ENCODE measurements at regions not wholly inside any gene's neighbourhood (a gene's known extent, or its start where the extent isn't known, plus 50 kb on each side); places are given as distances from the start of the nearest gene placed in this dataset.

DNA sequence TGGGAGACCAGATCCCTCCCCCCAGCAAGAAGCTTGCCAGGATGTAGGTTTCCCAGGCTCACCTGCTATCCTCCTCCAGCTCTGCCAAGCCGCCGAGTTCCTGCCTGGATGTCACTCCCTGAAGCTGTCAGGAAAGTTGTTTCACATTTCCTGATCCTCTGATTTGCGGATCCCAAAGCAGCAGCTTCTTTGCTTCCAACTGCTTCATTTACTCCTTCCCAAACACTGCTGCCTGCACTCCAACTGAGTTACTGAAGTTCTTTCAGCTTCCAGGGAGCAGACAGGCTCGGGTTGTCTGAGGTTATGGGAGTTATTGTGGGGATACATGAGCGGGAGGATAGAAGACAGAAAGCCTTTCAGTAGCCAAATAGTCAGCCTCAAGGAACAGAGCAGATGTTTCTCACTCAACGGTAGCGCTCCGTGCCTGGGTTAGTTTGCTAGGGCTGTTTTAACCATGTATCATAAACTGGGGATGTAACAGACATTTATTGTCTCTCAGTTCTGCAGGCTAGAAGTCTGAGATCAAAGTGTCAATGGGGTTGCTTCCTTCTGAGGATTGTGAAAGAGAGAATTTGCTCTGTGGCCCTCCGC lies 516.0 kb downstream of the REEP3 start:
- no peaks in the 10 kb centered on the region for H3K9me3 ChIP-seq (ENCODE audit: low read depth, low read length, poor library complexity, severe bottlenecking)
- H3K4me1 ChIP-seq (ENCODE audit: insufficient read depth, low read length, poor library complexity, severe bottlenecking), result no peaks in the 10 kb centered on the region
- DNase-seq (ENCODE audit: low spot score), result no peak
- no peak overlapping the region for H3K27ac ChIP-seq (ENCODE audit: low read depth, low read length, poor library complexity, severe bottlenecking)
- intact Hi-C loops (cut with micrococcal nuclease; ENCODE audit: unreplicated experiment), result loop anchor here (5.0 kb wide), 1 partner anchor 170 kb away; no protein-coding TSS in a partner anchor
- no peaks in the 10 kb centered on the region for H3K36me3 ChIP-seq (ENCODE audit: insufficient read depth, low read length, poor library complexity, severe bottlenecking)
- ChIA-PET CTCF (interaction anchor here (1.7 kb wide), 1 partner anchor 171 kb away, joined by 4 read pairs; no protein-coding TSS in a partner anchor), POLR2A (ENCODE audit: low non-redundant PET) (no interaction called here)
- TF ChIP-seq, protein P1, sequence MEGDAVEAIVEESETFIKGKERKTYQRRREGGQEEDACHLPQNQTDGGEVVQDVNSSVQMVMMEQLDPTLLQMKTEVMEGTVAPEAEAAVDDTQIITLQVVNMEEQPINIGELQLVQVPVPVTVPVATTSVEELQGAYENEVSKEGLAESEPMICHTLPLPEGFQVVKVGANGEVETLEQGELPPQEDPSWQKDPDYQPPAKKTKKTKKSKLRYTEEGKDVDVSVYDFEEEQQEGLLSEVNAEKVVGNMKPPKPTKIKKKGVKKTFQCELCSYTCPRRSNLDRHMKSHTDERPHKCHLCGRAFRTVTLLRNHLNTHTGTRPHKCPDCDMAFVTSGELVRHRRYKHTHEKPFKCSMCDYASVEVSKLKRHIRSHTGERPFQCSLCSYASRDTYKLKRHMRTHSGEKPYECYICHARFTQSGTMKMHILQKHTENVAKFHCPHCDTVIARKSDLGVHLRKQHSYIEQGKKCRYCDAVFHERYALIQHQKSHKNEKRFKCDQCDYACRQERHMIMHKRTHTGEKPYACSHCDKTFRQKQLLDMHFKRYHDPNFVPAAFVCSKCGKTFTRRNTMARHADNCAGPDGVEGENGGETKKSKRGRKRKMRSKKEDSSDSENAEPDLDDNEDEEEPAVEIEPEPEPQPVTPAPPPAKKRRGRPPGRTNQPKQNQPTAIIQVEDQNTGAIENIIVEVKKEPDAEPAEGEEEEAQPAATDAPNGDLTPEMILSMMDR (conservative IDR thresholded peaks at IDR 0.05; ENCODE audit: low read depth, low read length), result no peak
- no peak for TF ChIP-seq EZH2 (IDR thresholded peaks at IDR 0.05; ENCODE audit: borderline replicate concordance, low read depth, low read length, poor library complexity, severe bottlenecking)
- peaks cover 24% of the 10 kb centered on the region for H3K27me3 ChIP-seq (replicated peaks; ENCODE audit: insufficient read depth, low read depth, low read length, poor library complexity)
- BruUV-seq (replicated peaks), result no TSS peak
- no peak overlapping the region for H3K4me3 ChIP-seq (ENCODE audit: low read depth, low read length, poor library complexity, severe bottlenecking)

DNA sequence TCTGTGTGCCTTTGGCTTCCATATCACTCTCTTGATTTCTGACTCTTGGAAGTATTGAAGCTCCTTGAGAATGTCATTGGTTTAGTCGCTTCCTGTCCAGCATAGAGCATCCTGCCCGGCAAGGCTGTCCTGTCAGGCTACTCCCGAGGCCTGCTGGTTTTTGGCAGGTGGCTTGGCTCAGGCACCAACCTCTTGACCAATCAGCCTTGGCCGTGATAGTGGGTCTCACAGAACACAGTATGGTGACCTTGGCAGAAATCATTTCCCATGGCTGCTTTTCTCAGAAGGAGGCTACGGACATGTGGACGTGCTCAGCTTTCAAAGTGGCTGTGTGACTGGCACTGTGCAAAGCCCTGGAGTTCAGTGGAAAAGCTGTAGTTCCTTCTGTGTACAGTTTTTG lies 516.9 kb downstream of the REEP3 start:
- peaks cover 24% of the 10 kb centered on the region for H3K27me3 ChIP-seq (replicated peaks; ENCODE audit: insufficient read depth, low read depth, low read length, poor library complexity)
- DNase-seq (ENCODE audit: low spot score), result no peak
- TF ChIP-seq EZH2 (IDR thresholded peaks at IDR 0.05; ENCODE audit: borderline replicate concordance, low read depth, low read length, poor library complexity, severe bottlenecking), result no peak
- TF ChIP-seq, protein P1 (conservative IDR thresholded peaks at IDR 0.05; ENCODE audit: low read depth, low read length), result no peak
- intact Hi-C loops (cut with micrococcal nuclease; ENCODE audit: unreplicated experiment), result loop anchor here (5.0 kb wide), 1 partner anchor 171 kb away; no protein-coding TSS in a partner anchor
- H3K27ac ChIP-seq (ENCODE audit: low read depth, low read length, poor library complexity, severe bottlenecking), result no peak overlapping the region
- H3K36me3 ChIP-seq (ENCODE audit: insufficient read depth, low read length, poor library complexity, severe bottlenecking), result no peaks in the 10 kb centered on the region
- no peak overlapping the region for H3K4me3 ChIP-seq (ENCODE audit: low read depth, low read length, poor library complexity, severe bottlenecking)
- ChIA-PET POLR2A (ENCODE audit: low non-redundant PET) (no interaction called here), CTCF (interaction anchor here (0.6 kb wide), 1 partner anchor 238 kb away, joined by 5 read pairs; no protein-coding TSS in a partner anchor)
- H3K9me3 ChIP-seq (ENCODE audit: low read depth, low read length, poor library complexity, severe bottlenecking), result no peaks in the 10 kb centered on the region
- no peaks in the 10 kb centered on the region for H3K4me1 ChIP-seq (ENCODE audit: insufficient read depth, low read length, poor library complexity, severe bottlenecking)
- no TSS peak for BruUV-seq (replicated peaks)

DNA sequence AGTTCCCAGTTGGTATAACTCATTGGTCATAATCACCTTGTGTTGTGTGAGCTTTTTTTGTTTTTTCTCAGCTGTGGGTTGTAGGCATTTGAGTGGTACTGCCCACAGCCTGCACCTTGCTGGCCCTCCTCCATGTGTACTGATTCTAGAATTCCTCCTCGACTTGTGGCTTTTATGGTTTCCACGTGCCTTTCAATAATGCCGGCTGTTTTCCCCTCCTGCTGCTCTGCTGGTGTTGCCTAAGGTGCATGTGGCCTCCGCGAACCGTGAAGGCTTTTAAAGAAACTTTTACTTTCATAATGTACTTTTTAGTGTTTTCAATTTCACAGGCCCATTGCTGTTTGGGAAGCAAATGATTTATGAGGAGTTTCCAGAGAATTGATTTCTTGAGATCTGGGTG lies 518.0 kb downstream of the REEP3 start:
- Histone ChIP-seq H3K27me3 (replicated peaks; ENCODE audit: insufficient read depth, low read depth, low read length, poor library complexity) (peaks cover 24% of the 10 kb centered on the region), H3K9me3 (ENCODE audit: low read depth, low read length, poor library complexity, severe bottlenecking) (no peaks in the 10 kb centered on the region), H3K4me1 (ENCODE audit: insufficient read depth, low read length, poor library complexity, severe bottlenecking) (no peaks in the 10 kb centered on the region), H3K27ac (ENCODE audit: low read depth, low read length, poor library complexity, severe bottlenecking) (no peak overlapping the region), H3K4me3 (ENCODE audit: low read depth, low read length, poor library complexity, severe bottlenecking) (no peak overlapping the region), H3K36me3 (ENCODE audit: insufficient read depth, low read length, poor library complexity, severe bottlenecking) (no peaks in the 10 kb centered on the region)
- CTCF ChIA-PET, result no interaction called here
- no TSS peak for BruUV-seq (replicated peaks)
- DNase-seq (ENCODE audit: low spot score), result no peak
- intact Hi-C loops (cut with micrococcal nuclease; ENCODE audit: unreplicated experiment), result loop anchor here (5.0 kb wide), 1 partner anchor 172 kb away; no protein-coding TSS in a partner anchor
- POLR2A ChIA-PET (ENCODE audit: low non-redundant PET), result no interaction called here
- TF ChIP-seq, protein P1 (conservative IDR thresholded peaks at IDR 0.05; ENCODE audit: low read depth, low read length), result no peak
- TF ChIP-seq EZH2 (IDR thresholded peaks at IDR 0.05; ENCODE audit: borderline replicate concordance, low read depth, low read length, poor library complexity, severe bottlenecking), result no peak

Measured in A673 (cell line).